H9 (cell line): ENCODE measurements at regions not wholly inside any gene's neighbourhood (a gene's known extent, or its start where the extent isn't known, plus 50 kb on each side); places are given as distances from the start of the nearest gene placed in this dataset.

ENCODE experiments used
- DNase-seq: peaks from one replicate; pipeline ENCODE4 v3.0.0-alpha.2; 2017
- H2AFZ ChIP-seq: one replicate; pipeline ENCODE4 v1.6.1; 2013; ENCODE audit warnings: mild to moderate bottlenecking, low read length, control low read depth, moderate library complexity
- H2AK5ac ChIP-seq: 2 replicates; pipeline ENCODE4 v1.6.1; 2013; ENCODE audit warnings: low read length, control low read depth, mixed read lengths; ENCODE audit not compliant: insufficient read length
- H2BK120ac ChIP-seq: one replicate; pipeline ENCODE4 v1.6.1; 2013; ENCODE audit warnings: low read depth, mild to moderate bottlenecking, low read length, control low read depth, inconsistent platforms; ENCODE audit not compliant: poor library complexity, severe bottlenecking
- H2BK12ac ChIP-seq: 2 replicates; pipeline ENCODE4 v1.6.1; 2013; ENCODE audit warnings: low read length, control low read depth, mixed read lengths, low read depth; ENCODE audit not compliant: insufficient read length
- H2BK15ac ChIP-seq: 2 replicates; pipeline ENCODE4 v1.6.1; 2013; ENCODE audit warnings: low read depth, low read length, control low read depth
- H2BK20ac ChIP-seq: one replicate; pipeline ENCODE4 v1.6.1; 2013; ENCODE audit warnings: low read depth, mild to moderate bottlenecking, low read length, control low read depth, inconsistent platforms; ENCODE audit not compliant: poor library complexity, severe bottlenecking
- H2BK5ac ChIP-seq: 2 replicates; pipeline ENCODE4 v1.6.1; 2013; ENCODE audit warnings: low read length, control low read depth, mixed read lengths; ENCODE audit not compliant: insufficient read length
- H3K14ac ChIP-seq: 2 replicates; pipeline ENCODE4 v1.6.1; 2013; ENCODE audit warnings: low read length, control low read depth; ENCODE audit not compliant: insufficient read depth
- H3K18ac ChIP-seq: 2 replicates; pipeline ENCODE4 v1.6.1; 2013; ENCODE audit warnings: low read depth, mild to moderate bottlenecking, mixed read lengths, low read length, control low read depth; ENCODE audit not compliant: insufficient read length
- H3K23ac ChIP-seq: 2 replicates; pipeline ENCODE4 v1.6.1; 2013; ENCODE audit warnings: low read length, control low read depth, mixed read lengths, low read depth; ENCODE audit not compliant: insufficient read length
- H3K23me2 ChIP-seq: 2 replicates; pipeline ENCODE4 v1.6.1; 2013; ENCODE audit warnings: low read depth, mild to moderate bottlenecking, mixed read lengths, low read length, control low read depth; ENCODE audit not compliant: insufficient read length, poor library complexity, severe bottlenecking
- H3K27ac ChIP-seq: 2 replicates; pipeline ENCODE4 v1.5.1; 2013; ENCODE audit warnings: low read length, control low read depth, mixed read lengths, low read depth; ENCODE audit not compliant: insufficient read length
- H3K27me3 ChIP-seq: 2 replicates; pipeline ENCODE4 v1.6.1; 2013; ENCODE audit warnings: low read length, control low read depth, inconsistent platforms; ENCODE audit not compliant: insufficient read depth
- H3K4ac ChIP-seq: 2 replicates; pipeline ENCODE4 v1.6.1; 2013; ENCODE audit warnings: low read depth, mild to moderate bottlenecking, control low read depth, inconsistent platforms, low read length, moderate library complexity
- H3K4me1 ChIP-seq: 2 replicates; pipeline ENCODE4 v1.6.1; 2013; ENCODE audit warnings: low read length, control low read depth, inconsistent platforms; ENCODE audit not compliant: insufficient read depth
- H3K4me2 ChIP-seq: 2 replicates; pipeline ENCODE4 v1.6.1; 2013; ENCODE audit warnings: low read length, control low read depth, mixed read lengths; ENCODE audit not compliant: insufficient read length, insufficient read depth
- H3K56ac ChIP-seq: 2 replicates; pipeline ENCODE4 v1.6.1; 2013; ENCODE audit warnings: low read depth, mild to moderate bottlenecking, mixed read lengths, low read length, control low read depth; ENCODE audit not compliant: insufficient read length
- H3K79me1 ChIP-seq: 2 replicates; pipeline ENCODE4 v1.6.1; 2013; ENCODE audit warnings: low read depth, mild to moderate bottlenecking, moderate library complexity, low read length, control low read depth, inconsistent platforms; ENCODE audit not compliant: insufficient read depth, poor library complexity, severe bottlenecking
- H3K79me2 ChIP-seq: 2 replicates; pipeline ENCODE4 v1.6.1; 2013; ENCODE audit warnings: low read length, control low read depth, inconsistent platforms; ENCODE audit not compliant: insufficient read depth
- H3K9ac ChIP-seq: 2 replicates; pipeline ENCODE4 v1.6.1; 2013; ENCODE audit warnings: low read length, control low read depth, mixed read lengths; ENCODE audit not compliant: insufficient read length; ENCODE audit errors: extremely low read depth
- H3K9me3 ChIP-seq: one replicate; pipeline ENCODE4 v1.6.1; 2013; ENCODE audit warnings: low read depth, low read length, inconsistent platforms; ENCODE audit not compliant: control insufficient read depth
- H3T11ph ChIP-seq: one replicate; pipeline ENCODE4 v1.6.1; 2013; ENCODE audit warnings: mild to moderate bottlenecking, low read length, control low read depth, inconsistent platforms
- H4K20me1 ChIP-seq: one replicate; pipeline ENCODE4 v1.6.1; 2013; ENCODE audit not compliant: control insufficient read depth, insufficient read length, insufficient read depth
- H4K5ac ChIP-seq: 2 replicates; pipeline ENCODE4 v1.6.1; 2013; ENCODE audit warnings: low read depth, mild to moderate bottlenecking, mixed read lengths, low read length, control low read depth; ENCODE audit not compliant: insufficient read length
- H4K8ac ChIP-seq: replicated peaks from 2 replicates; pipeline ENCODE4 v1.6.1; 2013; ENCODE audit warnings: low read length, control low read depth, mixed read lengths, low read depth; ENCODE audit not compliant: insufficient read length
- H4K91ac ChIP-seq: 2 replicates; pipeline ENCODE4 v1.6.1; 2013; ENCODE audit warnings: low read depth, mild to moderate bottlenecking, moderate library complexity, mixed read lengths, low read length, control low read depth; ENCODE audit not compliant: insufficient read length
- H3K27ac Mint-ChIP-seq, 3 experiments: 2 replicates in 2 of 3; 3 replicates in 1 of 3; pipeline ENCODE4 v1.8.0; 2020 to 2021; ENCODE audit warnings: mixed read lengths in 3 of 3, mild to moderate bottlenecking in 1 of 3, moderate library complexity in 1 of 3
- H3K27me3 Mint-ChIP-seq: 2 replicates; pipeline ENCODE4 v1.8.0; 2021; ENCODE audit warnings: low read depth, mild to moderate bottlenecking, moderate library complexity, mixed read lengths
- H3K36me3 Mint-ChIP-seq, 3 experiments: 2 replicates in 2 of 3; 3 replicates in 1 of 3; pipeline ENCODE4 v1.8.0; 2020 to 2021; ENCODE audit warnings: low read depth in 3 of 3, mixed read lengths in 3 of 3; ENCODE audit not compliant: insufficient read depth in 1 of 3
- H3K4me1 Mint-ChIP-seq, 2 experiments: 2 replicates each; pipeline ENCODE4 v1.8.0; 2020; ENCODE audit warnings: mixed read lengths in 2 of 2
- H3K4me3 Mint-ChIP-seq, 2 experiments: 2 replicates in 1 of 2; 3 replicates in 1 of 2; pipeline ENCODE4 v1.8.0; 2020 to 2021; ENCODE audit warnings: mild to moderate bottlenecking in 2 of 2, mixed read lengths in 2 of 2, moderate library complexity in 1 of 2
- H3K9me3 Mint-ChIP-seq, 2 experiments: 2 replicates in 1 of 2; 3 replicates in 1 of 2; pipeline ENCODE4 v1.8.0; 2020; ENCODE audit warnings: mild to moderate bottlenecking in 2 of 2, mixed read lengths in 2 of 2, moderate library complexity in 1 of 2
- WGBS: extraction: QIAGEN DNeasy Blood & Tissue Kit; methylation state at CpG from one replicate; pipeline ENCODE4 v1.1.7; 2013; ENCODE audit warnings: missing lambda C conversion rate, low lambda C conversion rate, mixed read lengths; ENCODE audit not compliant: insufficient read length; ENCODE audit errors: extremely low coverage; 5-methylcytosine and 5-hydroxymethylcytosine counted together
- TF ChIP-seq, protein P1 (sequence below): fragments of 200-600 bp; sonication (generic); conservative IDR thresholded peaks from 3 replicates; pipeline ENCODE4 v1.8.0; 2021; ENCODE audit warnings: antibody characterized with exemption, mild to moderate bottlenecking

DNA sequence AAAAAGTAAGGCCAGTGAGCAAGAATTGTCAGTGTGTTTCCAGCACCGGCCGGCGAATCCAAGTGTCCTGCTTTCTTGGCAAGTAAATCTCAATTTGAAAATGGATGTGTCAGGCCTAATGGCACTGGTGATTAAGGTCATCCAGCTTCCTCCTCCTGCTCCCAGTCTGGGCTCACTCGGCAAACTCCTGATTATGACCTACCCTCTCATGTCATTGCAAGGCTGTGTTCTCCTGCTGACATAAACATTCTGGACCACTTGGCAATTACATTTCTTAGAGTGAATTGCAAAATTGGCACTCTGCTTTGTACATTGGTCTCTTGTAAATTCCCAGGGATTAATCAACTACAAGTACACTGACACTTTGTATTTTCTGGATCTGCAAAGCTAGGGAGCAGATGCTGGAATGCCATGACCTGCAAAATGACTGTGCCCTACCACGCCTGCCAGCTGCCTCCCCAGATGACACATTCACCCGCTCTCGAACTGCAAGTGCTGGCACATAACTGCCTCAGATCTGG is 473.8 kb downstream of the KIF20B start:
- H3K27me3 Mint-ChIP-seq: no peaks in the 10 kb centered on the region
- no peak overlapping the region for H3K4me2 ChIP-seq
- no peak overlapping the region for H2AFZ ChIP-seq

More for the DNA sequence above, 473.8 kb downstream of the KIF20B start:
- no peaks in the 10 kb centered on the region for H3K79me1 ChIP-seq
- no peak overlapping the region for H2BK5ac ChIP-seq
- H3K14ac ChIP-seq: no peak overlapping the region
- H3K79me2 ChIP-seq: no peaks in the 10 kb centered on the region
- H3K27ac ChIP-seq: no peak overlapping the region
- no peak overlapping the region for H4K5ac ChIP-seq
- H3K9ac ChIP-seq: no peak overlapping the region
- H4K20me1 ChIP-seq: no peaks in the 10 kb centered on the region
- H3K56ac ChIP-seq: no peak overlapping the region
- H3K18ac ChIP-seq: no peak overlapping the region
- H3K9me3 Mint-ChIP-seq: peaks cover 0 to 3% of the 10 kb centered on the region in 2 experiments; a peak in 1 of 5 replicates
- no peak overlapping the region for H3K27ac Mint-ChIP-seq
- H3K36me3 Mint-ChIP-seq: no peaks in the 10 kb centered on the region; a peak in 1 of 7 replicates
- no peak for DNase-seq
- H4K8ac ChIP-seq: no peak overlapping the region
- no peaks in the 10 kb centered on the region for H3K4me1 Mint-ChIP-seq
- H2BK12ac ChIP-seq: no peak overlapping the region
- no peak overlapping the region for H3K23ac ChIP-seq
- WGBS: no CpG with 5 or more reads among the region's 7 CpGs
- no peak overlapping the region for H2AK5ac ChIP-seq
- H3K4me3 Mint-ChIP-seq: no peak overlapping the region
- H2BK120ac ChIP-seq: no peak overlapping the region
- no peaks in the 10 kb centered on the region for H3K4me1 ChIP-seq
- no peaks in the 10 kb centered on the region for H3K27me3 ChIP-seq
- H3K23me2 ChIP-seq: no peaks in the 10 kb centered on the region
- TF ChIP-seq, protein P1, sequence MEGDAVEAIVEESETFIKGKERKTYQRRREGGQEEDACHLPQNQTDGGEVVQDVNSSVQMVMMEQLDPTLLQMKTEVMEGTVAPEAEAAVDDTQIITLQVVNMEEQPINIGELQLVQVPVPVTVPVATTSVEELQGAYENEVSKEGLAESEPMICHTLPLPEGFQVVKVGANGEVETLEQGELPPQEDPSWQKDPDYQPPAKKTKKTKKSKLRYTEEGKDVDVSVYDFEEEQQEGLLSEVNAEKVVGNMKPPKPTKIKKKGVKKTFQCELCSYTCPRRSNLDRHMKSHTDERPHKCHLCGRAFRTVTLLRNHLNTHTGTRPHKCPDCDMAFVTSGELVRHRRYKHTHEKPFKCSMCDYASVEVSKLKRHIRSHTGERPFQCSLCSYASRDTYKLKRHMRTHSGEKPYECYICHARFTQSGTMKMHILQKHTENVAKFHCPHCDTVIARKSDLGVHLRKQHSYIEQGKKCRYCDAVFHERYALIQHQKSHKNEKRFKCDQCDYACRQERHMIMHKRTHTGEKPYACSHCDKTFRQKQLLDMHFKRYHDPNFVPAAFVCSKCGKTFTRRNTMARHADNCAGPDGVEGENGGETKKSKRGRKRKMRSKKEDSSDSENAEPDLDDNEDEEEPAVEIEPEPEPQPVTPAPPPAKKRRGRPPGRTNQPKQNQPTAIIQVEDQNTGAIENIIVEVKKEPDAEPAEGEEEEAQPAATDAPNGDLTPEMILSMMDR: no peak
- no peak overlapping the region for H4K91ac ChIP-seq
- H3K9me3 ChIP-seq: no peaks in the 10 kb centered on the region
- no peak overlapping the region for H2BK15ac ChIP-seq
- no peak overlapping the region for H3K4ac ChIP-seq
- no peak overlapping the region for H3T11ph ChIP-seq
- no peak overlapping the region for H2BK20ac ChIP-seq
